C4-2B (cell line): ENCODE measurements at regions not wholly inside any gene's neighbourhood (a gene's known extent, or its start where the extent isn't known, plus 50 kb on each side); places are given as distances from the start of the nearest gene placed in this dataset.
"Not testable (repeated sequence)": the region's sequence is repeated elsewhere in the genome, so short reads cannot be mapped to it uniquely, and the experiment has no call there.

Experiments
- ZFX ChIP-seq: fragments of 450-650 bp; IDR thresholded peaks from 2 replicates; pipeline ENCODE4 v1.6.1; 2017
- TF ChIP-seq, protein P1 (sequence below): fragments of 450-650 bp; conservative IDR thresholded peaks from 2 replicates; pipeline ENCODE4 v1.5.1; 2017; ENCODE audit warnings: mild to moderate bottlenecking

GRCh38 chr2:193142467-193142866, 947.7 kb upstream of the TMEFF2 start:
- TF ChIP-seq, protein P1, sequence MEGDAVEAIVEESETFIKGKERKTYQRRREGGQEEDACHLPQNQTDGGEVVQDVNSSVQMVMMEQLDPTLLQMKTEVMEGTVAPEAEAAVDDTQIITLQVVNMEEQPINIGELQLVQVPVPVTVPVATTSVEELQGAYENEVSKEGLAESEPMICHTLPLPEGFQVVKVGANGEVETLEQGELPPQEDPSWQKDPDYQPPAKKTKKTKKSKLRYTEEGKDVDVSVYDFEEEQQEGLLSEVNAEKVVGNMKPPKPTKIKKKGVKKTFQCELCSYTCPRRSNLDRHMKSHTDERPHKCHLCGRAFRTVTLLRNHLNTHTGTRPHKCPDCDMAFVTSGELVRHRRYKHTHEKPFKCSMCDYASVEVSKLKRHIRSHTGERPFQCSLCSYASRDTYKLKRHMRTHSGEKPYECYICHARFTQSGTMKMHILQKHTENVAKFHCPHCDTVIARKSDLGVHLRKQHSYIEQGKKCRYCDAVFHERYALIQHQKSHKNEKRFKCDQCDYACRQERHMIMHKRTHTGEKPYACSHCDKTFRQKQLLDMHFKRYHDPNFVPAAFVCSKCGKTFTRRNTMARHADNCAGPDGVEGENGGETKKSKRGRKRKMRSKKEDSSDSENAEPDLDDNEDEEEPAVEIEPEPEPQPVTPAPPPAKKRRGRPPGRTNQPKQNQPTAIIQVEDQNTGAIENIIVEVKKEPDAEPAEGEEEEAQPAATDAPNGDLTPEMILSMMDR: not testable (repeated sequence)
- TF ChIP-seq ZFX: not testable (repeated sequence)
